ENCODE measurements at regions not wholly inside any gene's neighbourhood (a gene's known extent, or its start where the extent isn't known, plus 50 kb on each side); places are given as distances from the start of the nearest gene placed in this dataset.

- FAIRE-seq: no peak
- Histone ChIP-seq H3K4me1 (replicated peaks in 1 of 2; ENCODE audit: control insufficient read depth in 2 of 2, insufficient read depth in 2 of 2, low read length in 2 of 2) (no peaks in the 10 kb centered on the region; a peak in 1 of 5 replicates), H3K9me1 (ENCODE audit: control insufficient read depth, insufficient read depth, low read length) (no peaks in the 10 kb centered on the region), H4K20me1 (replicated peaks; ENCODE audit: control insufficient read depth, insufficient read depth, low read length) (no peaks in the 10 kb centered on the region; the same call in 1 of the 2 replicates), H3K4me2 (ENCODE audit: insufficient read depth, low read length) (no peak overlapping the region), H3K9me3 (replicated peaks; ENCODE audit: control insufficient read depth, insufficient read depth, low read depth, low read length) (no peaks in the 10 kb centered on the region), H3K9ac (ENCODE audit: insufficient read depth in 1 of 2, low read depth in 2 of 2, low read length in 2 of 2) (no peak overlapping the region), H3K36me3 (ENCODE audit: control insufficient read depth, insufficient read depth, low read length) (no peaks in the 10 kb centered on the region), H3K79me2 (ENCODE audit: control insufficient read depth, insufficient read depth, low read length) (no peaks in the 10 kb centered on the region), H3K4me3 (no peak overlapping the region), H3K27me3 (ENCODE audit: control insufficient read depth in 2 of 2, insufficient read depth in 2 of 2, low read length in 2 of 2) (peaks cover 0 to 43% of the 10 kb centered on the region in 2 experiments; a peak in 3 of 5 replicates), H3K27ac (ENCODE audit: extremely low read depth, low read depth, low read length) (no peak overlapping the region), H2AFZ (ENCODE audit: low read depth, low read length) (no peak overlapping the region)
- no peak for ATAC-seq
- CTCF ChIA-PET (ENCODE audit: low intra/inter-chr PET ratio): no interaction called here
- no TSS peak for BruUV-seq (replicated peaks)
- TF ChIP-seq MCM7 (IDR thresholded peaks at IDR 0.05) (no peak), ZNF143 (CRISPR knock-in tag; IDR thresholded peaks at IDR 0.05) (no peak), PRMT5 (CRISPR knock-in tag; IDR thresholded peaks at IDR 0.05) (no peak)
- POLR2A ChIA-PET: interaction anchor here (0.6 kb wide), 1 partner anchor 128 kb away, joined by 3 read pairs; no protein-coding TSS in a partner anchor
- 2% methylated on average over 3 of the region's 3 CpGs for WGBS (ENCODE audit: insufficient coverage, low coverage, missing lambda C conversion rate)
- in situ Hi-C loops (cut with MboI): no loop called here
- no peak for DNase-seq (ENCODE audit: extremely low read depth in 1 of 4, low spot score in 3 of 4)
- intact Hi-C loops (cut with micrococcal nuclease): no loop called here
Observed at GRCh38 chr2:128558441-128558840, 239.8 kb upstream of the HS6ST1 start.

- Histone ChIP-seq H3K79me2 (ENCODE audit: control insufficient read depth, insufficient read depth, low read length) (no peaks in the 10 kb centered on the region), H3K4me3 (no peak overlapping the region), H3K9me1 (ENCODE audit: control insufficient read depth, insufficient read depth, low read length) (no peaks in the 10 kb centered on the region), H3K27ac (ENCODE audit: extremely low read depth, low read depth, low read length) (no peak overlapping the region), H4K20me1 (replicated peaks; ENCODE audit: control insufficient read depth, insufficient read depth, low read length) (no peaks in the 10 kb centered on the region; the same call in 1 of the 2 replicates), H3K4me1 (replicated peaks in 1 of 2; ENCODE audit: control insufficient read depth in 2 of 2, insufficient read depth in 2 of 2, low read length in 2 of 2) (no peaks in the 10 kb centered on the region; a peak in 1 of 5 replicates), H3K36me3 (ENCODE audit: control insufficient read depth, insufficient read depth, low read length) (no peaks in the 10 kb centered on the region), H3K9ac (ENCODE audit: insufficient read depth in 1 of 2, low read depth in 2 of 2, low read length in 2 of 2) (no peak overlapping the region), H2AFZ (ENCODE audit: low read depth, low read length) (no peak overlapping the region), H3K27me3 (ENCODE audit: control insufficient read depth in 2 of 2, insufficient read depth in 2 of 2, low read length in 2 of 2) (peaks cover 0 to 42% of the 10 kb centered on the region in 2 experiments; a peak in 3 of 5 replicates), H3K4me2 (ENCODE audit: insufficient read depth, low read length) (no peak overlapping the region), H3K9me3 (replicated peaks; ENCODE audit: control insufficient read depth, insufficient read depth, low read depth, low read length) (no peaks in the 10 kb centered on the region)
- no peak for DNase-seq (ENCODE audit: extremely low read depth in 1 of 4, low spot score in 3 of 4)
- ChIA-PET POLR2A (interaction anchor here (0.6 kb wide), 1 partner anchor 128 kb away, joined by 3 read pairs; no protein-coding TSS in a partner anchor), CTCF (ENCODE audit: low intra/inter-chr PET ratio) (no interaction called here)
- intact Hi-C loops (cut with micrococcal nuclease) (no loop called here), in situ Hi-C loops (cut with MboI) (no loop called here)
- BruUV-seq (replicated peaks): no TSS peak
- ATAC-seq: no peak
- under 1% methylated on average over 11 of the region's 11 CpGs for WGBS (ENCODE audit: insufficient coverage, low coverage, missing lambda C conversion rate)
- FAIRE-seq: no peak
- no peak for TF ChIP-seq TCF7L2 (IDR thresholded peaks at IDR 0.05; ENCODE audit: low read depth, low read length)
- no peak for TF ChIP-seq ZNF165 (CRISPR knock-in tag; IDR thresholded peaks at IDR 0.05; ENCODE audit: borderline replicate concordance)
- no peak for TF ChIP-seq DPF2 (IDR thresholded peaks at IDR 0.05)
- no peak for TF ChIP-seq ZBTB8A (IDR thresholded peaks at IDR 0.05; ENCODE audit: partially characterized antibody)
- no peak for TF ChIP-seq GMEB1 (CRISPR knock-in tag; IDR thresholded peaks at IDR 0.05)
- TF ChIP-seq ZNF436 (CRISPR knock-in tag; IDR thresholded peaks at IDR 0.05): no peak
- no peak for TF ChIP-seq ZNF324 (CRISPR knock-in tag; IDR thresholded peaks at IDR 0.05)
- no peak for TF ChIP-seq TSHZ1 (CRISPR knock-in tag; IDR thresholded peaks at IDR 0.05)
- no peak for TF ChIP-seq ZNF174 (CRISPR knock-in tag; IDR thresholded peaks at IDR 0.05)
- no peak for TF ChIP-seq TSC22D4 (tag; IDR thresholded peaks at IDR 0.05)
Observed at GRCh38 chr2:128558895-128559532, 240.3 kb upstream of the HS6ST1 start.
